ENCODE measurements at regions not wholly inside any gene's neighbourhood (a gene's known extent, or its start where the extent isn't known, plus 50 kb on each side); places are given as distances from the start of the nearest gene placed in this dataset.
"Not testable (repeated sequence)": the region's sequence is repeated elsewhere in the genome, so short reads cannot be mapped to it uniquely, and the experiment has no call there.

GRCh38 chr7:56697058-56697457, 435.2 kb downstream of the ZNF479 start:
- H3K4me3 ChIP-seq; H3K9me3 ChIP-seq; DNase-seq; H3K36me3 ChIP-seq; ATAC-seq; H3K4me1 ChIP-seq; H3K27me3 ChIP-seq; intact Hi-C loops (cut with DNase I); H3K27ac ChIP-seq: not testable (repeated sequence)

- H3K4me3 ChIP-seq: no peak overlapping the region
- H3K27ac ChIP-seq: no peak overlapping the region
- H3K36me3 ChIP-seq: no peaks in the 10 kb centered on the region
- intact Hi-C loops (cut with DNase I): no loop called here
- no peak for TF ChIP-seq CTCF (IDR thresholded peaks at IDR 0.05)
- H3K9me3 ChIP-seq: peaks cover 53% of the 10 kb centered on the region
- no peaks in the 10 kb centered on the region for H3K4me1 ChIP-seq
- ATAC-seq (no peak), DNase-seq (no peak)
- no peaks in the 10 kb centered on the region for H3K27me3 ChIP-seq
Observed at GRCh38 chr7:56686276-56686859, 445.9 kb downstream of the ZNF479 start.

GRCh38 chr7:56639173-56639746, 493.0 kb downstream of the ZNF479 start:
- no peak overlapping the region for H3K4me3 ChIP-seq
- H3K9me3 ChIP-seq: peaks cover 27% of the 10 kb centered on the region
- no peaks in the 10 kb centered on the region for H3K27me3 ChIP-seq
- DNase-seq: no peak
- no peak for TF ChIP-seq CTCF (IDR thresholded peaks at IDR 0.05)
- intact Hi-C loops (cut with DNase I): no loop called here
- no peaks in the 10 kb centered on the region for H3K36me3 ChIP-seq
- no peaks in the 10 kb centered on the region for H3K4me1 ChIP-seq
- no peak for ATAC-seq
- H3K27ac ChIP-seq: no peak overlapping the region

- Histone ChIP-seq H3K27me3 (no peaks in the 10 kb centered on the region), H3K4me1 (no peaks in the 10 kb centered on the region), H3K9me3 (no peaks in the 10 kb centered on the region), H3K4me3 (no peak overlapping the region), H3K36me3 (no peaks in the 10 kb centered on the region), H3K27ac (no peak overlapping the region)
- no peak for TF ChIP-seq CTCF (IDR thresholded peaks at IDR 0.05)
- ATAC-seq: no peak
- intact Hi-C loops (cut with DNase I): no loop called here
- no peak for DNase-seq
Observed at GRCh38 chr7:56609852-56610355, 493.7 kb upstream of the NUPR2 start.

GRCh38 chr7:56605146-56605545, 488.9 kb upstream of the NUPR2 start:
- H3K36me3 ChIP-seq: no peaks in the 10 kb centered on the region
- no peak overlapping the region for H3K27ac ChIP-seq
- TF ChIP-seq CTCF (IDR thresholded peaks at IDR 0.05): no peak
- intact Hi-C loops (cut with DNase I): no loop called here
- ATAC-seq: no peak
- H3K9me3 ChIP-seq: no peaks in the 10 kb centered on the region
- no peaks in the 10 kb centered on the region for H3K27me3 ChIP-seq
- no peak overlapping the region for H3K4me3 ChIP-seq
- H3K4me1 ChIP-seq: no peaks in the 10 kb centered on the region
- no peak for DNase-seq

GRCh38 chr7:56578612-56579011, 462.4 kb upstream of the NUPR2 start:
- Histone ChIP-seq H3K4me1 (no peaks in the 10 kb centered on the region), H3K27me3 (no peaks in the 10 kb centered on the region), H3K9me3 (no peaks in the 10 kb centered on the region), H3K36me3 (no peaks in the 10 kb centered on the region), H3K27ac (no peak overlapping the region), H3K4me3 (no peak overlapping the region)
- no peak for DNase-seq
- no peak for ATAC-seq
- no peak for TF ChIP-seq CTCF (IDR thresholded peaks at IDR 0.05)
- intact Hi-C loops (cut with DNase I): no loop called here
